HFFc6 (cell line): ENCODE measurements at regions not wholly inside any gene's neighbourhood (a gene's known extent, or its start where the extent isn't known, plus 50 kb on each side); places are given as distances from the start of the nearest gene placed in this dataset.

Source experiments
- DNase-seq: peaks from one replicate; pipeline ENCODE4 v3.0.0-alpha.2; 2018
- H3K27ac Mint-ChIP-seq: 2 replicates; pipeline ENCODE4 v1.8.0; 2020; ENCODE audit warnings: mild to moderate bottlenecking, mixed read lengths
- H3K27me3 Mint-ChIP-seq: 2 replicates; pipeline ENCODE4 v1.8.0; 2021; ENCODE audit warnings: mild to moderate bottlenecking, moderate library complexity, mixed read lengths; ENCODE audit not compliant: insufficient read depth
- H3K36me3 Mint-ChIP-seq: 2 replicates; pipeline ENCODE4 v1.8.0; 2021; ENCODE audit warnings: low read depth, mixed read lengths
- H3K4me1 Mint-ChIP-seq: 2 replicates; pipeline ENCODE4 v1.8.0; 2020; ENCODE audit warnings: low read depth, mixed read lengths
- H3K4me3 Mint-ChIP-seq: 2 replicates; pipeline ENCODE4 v1.8.0; 2020; ENCODE audit warnings: mild to moderate bottlenecking, moderate library complexity, mixed read lengths
- H3K9me3 Mint-ChIP-seq: 2 replicates; pipeline ENCODE4 v1.8.0; 2020; ENCODE audit warnings: mild to moderate bottlenecking, mixed read lengths
- CTCF ChIP-seq: fragments of 200-600 bp; sonication (generic); IDR thresholded peaks from 2 replicates; pipeline ENCODE4 v1.5.0; 2021; ENCODE audit warnings: antibody characterized with exemption, mild to moderate bottlenecking

- Mint-ChIP-seq H3K9me3 (no peaks in the 10 kb centered on the region), H3K36me3 (0 out of 2 replicates have a peak, but pooled peaks cover 5% of the 10 kb centered on the region), H3K4me3 (no peak overlapping the region), H3K4me1 (peaks cover 72% of the 10 kb centered on the region), H3K27ac (no peak overlapping the region), H3K27me3 (no peaks in the 10 kb centered on the region; the same call in 1 of the 2 replicates)
- DNase-seq, result no peak
- TF ChIP-seq CTCF, result no peak
These were observed 102.1 kb downstream of the DUSP6 start for GRCh38 chr12:89250213-89250612.

DNA sequence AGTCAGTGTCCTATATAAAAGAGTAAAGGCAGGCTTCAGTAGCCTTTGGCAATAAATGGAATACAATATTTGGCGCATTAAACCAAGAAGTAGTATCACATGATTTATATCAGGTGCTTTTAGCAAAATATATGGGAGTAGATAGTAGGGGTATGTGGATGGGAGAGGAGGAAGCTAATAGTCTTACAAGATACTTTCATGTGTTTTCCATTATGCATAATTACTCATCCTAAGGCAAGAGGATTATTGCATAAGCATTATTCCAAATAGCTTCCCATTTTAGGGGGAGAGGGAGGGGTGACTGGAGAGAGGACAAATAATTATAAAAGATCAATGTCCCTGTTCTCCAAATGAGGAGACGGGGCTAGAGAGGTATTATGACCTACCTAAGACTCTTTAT, 104.3 kb downstream of the DUSP6 start:
- Mint-ChIP-seq H3K27ac (no peak overlapping the region), H3K4me3 (no peak overlapping the region), H3K36me3 (no peaks in the 10 kb centered on the region), H3K9me3 (no peaks in the 10 kb centered on the region), H3K27me3 (no peaks in the 10 kb centered on the region; the same call in 1 of the 2 replicates), H3K4me1 (peaks cover 75% of the 10 kb centered on the region)
- TF ChIP-seq CTCF, result no peak
- DNase-seq, result no peak

GRCh38 chr12:89247541-89247942, 104.8 kb downstream of the DUSP6 start:
- Mint-ChIP-seq H3K9me3 (no peaks in the 10 kb centered on the region), H3K27me3 (no peaks in the 10 kb centered on the region; the same call in 1 of the 2 replicates), H3K27ac (no peak overlapping the region), H3K4me1 (peaks cover 73% of the 10 kb centered on the region), H3K36me3 (no peaks in the 10 kb centered on the region), H3K4me3 (no peak overlapping the region)
- no peak for TF ChIP-seq CTCF
- no peak for DNase-seq

DNA sequence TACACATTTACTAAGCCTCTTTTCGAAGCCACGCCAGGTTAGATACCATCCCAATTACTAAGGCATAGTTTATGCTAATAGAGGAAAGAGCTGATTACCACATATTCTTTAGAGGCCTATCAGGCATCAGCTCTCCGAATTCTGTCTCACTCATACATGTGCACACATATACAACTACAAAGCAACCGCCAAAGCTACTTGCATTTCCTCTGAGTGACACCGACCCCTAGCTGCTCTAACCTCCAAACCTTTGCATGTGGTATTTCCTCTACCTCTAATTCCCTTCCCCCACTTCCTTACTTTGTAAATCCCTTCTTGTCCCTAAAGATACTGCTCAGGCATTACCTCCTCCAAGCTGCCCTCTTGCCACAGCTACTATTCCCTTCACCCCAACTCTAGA, 107.2 kb downstream of the DUSP6 start:
- H3K27me3 Mint-ChIP-seq, result no peaks in the 10 kb centered on the region; the same call in 1 of the 2 replicates
- no peaks in the 10 kb centered on the region for H3K9me3 Mint-ChIP-seq

DNA sequence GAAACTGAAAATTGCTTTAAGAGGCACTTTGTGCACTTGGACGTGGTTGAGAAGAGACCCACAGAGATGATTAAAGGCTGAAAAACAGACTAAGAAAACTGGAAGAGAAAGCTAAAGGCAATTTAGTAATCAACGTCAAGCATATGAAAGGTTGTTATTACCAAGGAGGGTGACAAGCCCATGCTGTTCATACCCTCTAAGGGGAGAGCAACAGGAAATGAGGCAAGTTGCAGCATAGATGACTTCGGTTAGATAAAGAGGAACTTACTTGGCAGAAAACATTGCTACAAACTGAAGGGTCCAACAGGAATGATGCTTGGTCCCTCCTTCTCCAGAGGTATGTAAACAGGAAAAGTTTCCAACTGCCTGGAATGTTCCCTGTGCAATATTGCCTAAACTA, 107.8 kb downstream of the DUSP6 start:
- H3K4me1 Mint-ChIP-seq, result peaks cover 48% of the 10 kb centered on the region
- peak overlapping the region; percentile 63 for H3K4me3 Mint-ChIP-seq
- H3K9me3 Mint-ChIP-seq, result no peaks in the 10 kb centered on the region
- H3K36me3 Mint-ChIP-seq, result no peaks in the 10 kb centered on the region
- DNase-seq, result no peak
- H3K27ac Mint-ChIP-seq, result peak overlapping the region; percentile 76
- no peaks in the 10 kb centered on the region for H3K27me3 Mint-ChIP-seq
- TF ChIP-seq CTCF, result no peak

More for the DNA sequence above, 107.2 kb downstream of the DUSP6 start:
- DNase-seq, result peak; percentile 57
- peak overlapping the region; percentile 63 for H3K4me3 Mint-ChIP-seq
- peak overlapping the region; percentile 76 for H3K27ac Mint-ChIP-seq
- no peaks in the 10 kb centered on the region for H3K36me3 Mint-ChIP-seq
- no peak; the same call in 1 of the 2 replicates for TF ChIP-seq CTCF
- peaks cover 49% of the 10 kb centered on the region for H3K4me1 Mint-ChIP-seq

DNA sequence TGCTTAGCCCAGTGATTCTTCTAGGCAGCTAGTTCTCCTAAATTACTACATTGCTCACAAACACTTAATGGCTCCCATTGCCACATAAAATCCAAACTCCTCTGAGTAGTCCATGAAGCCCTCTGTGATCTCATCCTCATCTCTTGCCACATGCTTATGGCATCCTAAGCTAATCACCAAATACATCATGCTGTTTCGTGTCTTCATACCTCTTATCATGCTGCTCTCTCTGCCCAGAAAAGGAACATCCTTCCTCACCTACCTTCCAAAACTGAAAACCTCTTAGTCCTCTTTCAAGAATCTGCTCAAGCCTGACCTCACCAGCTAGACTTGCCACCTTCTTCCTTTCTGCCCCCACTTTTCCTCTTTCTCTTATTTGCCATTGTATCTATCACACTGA, 108.5 kb downstream of the DUSP6 start:
- no peak for DNase-seq
- Mint-ChIP-seq H3K4me1 (peaks cover 48% of the 10 kb centered on the region), H3K36me3 (no peaks in the 10 kb centered on the region), H3K4me3 (no peak overlapping the region; the same call in 1 of the 2 replicates), H3K9me3 (no peaks in the 10 kb centered on the region), H3K27me3 (no peaks in the 10 kb centered on the region), H3K27ac (peak overlapping the region; percentile 39)
- TF ChIP-seq CTCF, result no peak
